HG03139 (cell line): ENCODE measurements at regions not wholly inside any gene's neighbourhood (a gene's known extent, or its start where the extent isn't known, plus 50 kb on each side); places are given as distances from the start of the nearest gene placed in this dataset.
"Not testable (repeated sequence)": the region's sequence is repeated elsewhere in the genome, so short reads cannot be mapped to it uniquely, and the experiment has no call there.

Experiments used
- ATAC-seq: cut with Tn5 transposase; IDR thresholded peaks from one replicate; pipeline ENCODE4 v1.9.1; 2021; ENCODE audit not compliant: unreplicated experiment

GRCh38 chr5:2163060-2163856 lies 280.5 kb upstream of the IRX4 start:
- no peak for ATAC-seq

- ATAC-seq = no peak
These were observed 278.1 kb upstream of the IRX4 start for GRCh38 chr5:2160811-2161210.

- ATAC-seq = no peak
These were observed 276.0 kb upstream of the IRX4 start for GRCh38 chr5:2158767-2159166.

GRCh38 chr5:2158109-2158508 lies 275.4 kb upstream of the IRX4 start:
- no peak for ATAC-seq

- ATAC-seq = no peak
These were observed 274.6 kb upstream of the IRX4 start for GRCh38 chr5:2157372-2157771.

GRCh38 chr5:2156358-2157059 lies 273.8 kb upstream of the IRX4 start:
- no peak for ATAC-seq

GRCh38 chr5:2155556-2155955 lies 272.8 kb upstream of the IRX4 start:
- ATAC-seq = no peak

GRCh38 chr5:2153802-2154201 lies 271.1 kb upstream of the IRX4 start:
- ATAC-seq = no peak

- ATAC-seq = no peak
These were observed 270.6 kb upstream of the IRX4 start for GRCh38 chr5:2153350-2153749.

- ATAC-seq = not testable (repeated sequence)
These were observed 268.7 kb upstream of the IRX4 start for GRCh38 chr5:2151301-2151888.

GRCh38 chr5:2149195-2149539 lies 266.4 kb upstream of the IRX4 start:
- no peak for ATAC-seq

- no peak for ATAC-seq
These were observed 265.8 kb upstream of the IRX4 start for GRCh38 chr5:2148312-2149194.

GRCh38 chr5:2147504-2148311 lies 265.0 kb upstream of the IRX4 start:
- no peak for ATAC-seq

GRCh38 chr5:2143646-2144353 lies 261.1 kb upstream of the IRX4 start:
- ATAC-seq = no peak

GRCh38 chr5:2143088-2143487 lies 260.4 kb upstream of the IRX4 start:
- no peak for ATAC-seq

GRCh38 chr5:2142456-2142954 lies 259.8 kb upstream of the IRX4 start:
- no peak for ATAC-seq

GRCh38 chr5:2141254-2142000 lies 258.7 kb upstream of the IRX4 start:
- ATAC-seq = no peak

GRCh38 chr5:2140501-2141175 lies 257.9 kb upstream of the IRX4 start:
- ATAC-seq = no peak
